ENCODE measurements at regions not wholly inside any gene's neighbourhood (a gene's known extent, or its start where the extent isn't known, plus 50 kb on each side); places are given as distances from the start of the nearest gene placed in this dataset.

DNA sequence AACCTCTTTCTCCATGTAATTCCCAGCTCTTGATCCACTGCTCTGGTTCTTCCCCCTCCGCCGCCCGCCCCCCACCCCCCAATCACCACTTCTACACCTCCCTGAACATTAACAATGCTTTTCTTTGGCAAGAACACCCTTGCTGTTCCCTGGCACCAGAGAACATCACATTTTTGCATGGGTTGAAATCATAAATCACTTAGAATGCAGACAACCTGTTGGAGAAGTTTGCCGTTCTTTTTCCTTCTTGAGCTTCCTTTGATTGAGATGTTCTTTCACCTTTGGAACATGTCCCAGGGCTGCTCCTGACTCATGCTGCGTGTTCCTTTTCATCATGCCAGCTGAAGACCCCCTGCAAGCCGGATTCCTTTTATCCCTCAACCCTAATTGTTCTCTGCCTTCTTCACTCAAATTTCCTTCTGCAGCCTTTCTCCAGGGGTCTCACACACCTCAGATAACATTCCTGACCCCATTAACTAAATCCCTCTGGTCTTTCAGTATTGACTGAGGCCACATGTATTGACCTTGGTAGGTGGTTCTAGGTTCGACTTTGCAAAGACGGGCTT is 294.1 kb upstream of the TMPO start:
- CTCF ChIA-PET = interaction anchor here (1.1 to 1.3 kb wide), 2 partner anchors 7 to 9 kb away, joined by 3 read pairs; no protein-coding TSS in a partner anchor
- BruUV-seq (replicated peaks) = no TSS peak
- H3K27ac Mint-ChIP-seq (ENCODE audit: unreplicated experiment) = no peak overlapping the region
- intact Hi-C loops (cut with micrococcal nuclease; ENCODE audit: unreplicated experiment) = loop anchor here (10.0 kb wide), 1 partner anchor 153 kb away; no protein-coding TSS in a partner anchor
- H3K4me1 Mint-ChIP-seq (ENCODE audit: low read depth, unreplicated experiment) = peaks cover 19% of the 10 kb centered on the region
- no peaks in the 10 kb centered on the region for H3K36me3 Mint-ChIP-seq (ENCODE audit: insufficient read depth, unreplicated experiment)
- H3K9me3 Mint-ChIP-seq (ENCODE audit: low read depth, unreplicated experiment) = no peaks in the 10 kb centered on the region
- no peak for DNase-seq
- TF ChIP-seq, protein P1, sequence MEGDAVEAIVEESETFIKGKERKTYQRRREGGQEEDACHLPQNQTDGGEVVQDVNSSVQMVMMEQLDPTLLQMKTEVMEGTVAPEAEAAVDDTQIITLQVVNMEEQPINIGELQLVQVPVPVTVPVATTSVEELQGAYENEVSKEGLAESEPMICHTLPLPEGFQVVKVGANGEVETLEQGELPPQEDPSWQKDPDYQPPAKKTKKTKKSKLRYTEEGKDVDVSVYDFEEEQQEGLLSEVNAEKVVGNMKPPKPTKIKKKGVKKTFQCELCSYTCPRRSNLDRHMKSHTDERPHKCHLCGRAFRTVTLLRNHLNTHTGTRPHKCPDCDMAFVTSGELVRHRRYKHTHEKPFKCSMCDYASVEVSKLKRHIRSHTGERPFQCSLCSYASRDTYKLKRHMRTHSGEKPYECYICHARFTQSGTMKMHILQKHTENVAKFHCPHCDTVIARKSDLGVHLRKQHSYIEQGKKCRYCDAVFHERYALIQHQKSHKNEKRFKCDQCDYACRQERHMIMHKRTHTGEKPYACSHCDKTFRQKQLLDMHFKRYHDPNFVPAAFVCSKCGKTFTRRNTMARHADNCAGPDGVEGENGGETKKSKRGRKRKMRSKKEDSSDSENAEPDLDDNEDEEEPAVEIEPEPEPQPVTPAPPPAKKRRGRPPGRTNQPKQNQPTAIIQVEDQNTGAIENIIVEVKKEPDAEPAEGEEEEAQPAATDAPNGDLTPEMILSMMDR (IDR thresholded peaks at IDR 0.05; ENCODE audit: unreplicated experiment) = no peak
- no peak overlapping the region for H3K4me3 Mint-ChIP-seq (ENCODE audit: low read depth, unreplicated experiment)
- peaks cover 18% of the 10 kb centered on the region for H3K27me3 Mint-ChIP-seq (ENCODE audit: unreplicated experiment)

DNA sequence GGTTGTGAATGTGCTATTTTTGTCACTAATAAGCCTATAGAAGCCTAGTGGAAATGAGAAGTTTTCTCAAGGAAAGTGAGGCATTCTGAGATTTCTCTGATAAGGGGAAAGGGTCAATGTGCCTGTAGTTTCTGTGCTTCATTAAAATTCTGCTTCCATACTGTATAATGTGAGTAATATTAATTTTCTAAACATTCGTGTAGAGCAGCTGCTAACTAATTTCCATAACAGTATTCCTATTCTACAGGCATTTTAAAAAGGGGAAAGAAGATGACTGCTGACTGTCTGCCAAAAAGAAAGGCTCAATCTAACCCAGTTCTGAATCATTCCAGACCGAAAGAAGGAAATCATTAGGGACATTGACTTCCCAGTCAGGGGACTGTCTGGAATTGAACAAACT is 293.3 kb upstream of the TMPO start:
- no peak overlapping the region for H3K4me3 Mint-ChIP-seq (ENCODE audit: low read depth, unreplicated experiment)
- H3K27ac Mint-ChIP-seq (ENCODE audit: unreplicated experiment) = no peak overlapping the region
- no TSS peak for BruUV-seq (replicated peaks)
- DNase-seq = no peak
- intact Hi-C loops (cut with micrococcal nuclease; ENCODE audit: unreplicated experiment) = loop anchor here (10.0 kb wide), 1 partner anchor 153 kb away; no protein-coding TSS in a partner anchor
- H3K36me3 Mint-ChIP-seq (ENCODE audit: insufficient read depth, unreplicated experiment) = no peaks in the 10 kb centered on the region
- peaks cover 19% of the 10 kb centered on the region for H3K4me1 Mint-ChIP-seq (ENCODE audit: low read depth, unreplicated experiment)
- peaks cover 13% of the 10 kb centered on the region for H3K27me3 Mint-ChIP-seq (ENCODE audit: unreplicated experiment)
- CTCF ChIA-PET = interaction anchor here (0.6 kb wide), 1 partner anchor 31 kb away, joined by 3 read pairs; no protein-coding TSS in a partner anchor
- no peaks in the 10 kb centered on the region for H3K9me3 Mint-ChIP-seq (ENCODE audit: low read depth, unreplicated experiment)
- TF ChIP-seq, protein P1 (IDR thresholded peaks at IDR 0.05; ENCODE audit: unreplicated experiment) = no peak

DNA sequence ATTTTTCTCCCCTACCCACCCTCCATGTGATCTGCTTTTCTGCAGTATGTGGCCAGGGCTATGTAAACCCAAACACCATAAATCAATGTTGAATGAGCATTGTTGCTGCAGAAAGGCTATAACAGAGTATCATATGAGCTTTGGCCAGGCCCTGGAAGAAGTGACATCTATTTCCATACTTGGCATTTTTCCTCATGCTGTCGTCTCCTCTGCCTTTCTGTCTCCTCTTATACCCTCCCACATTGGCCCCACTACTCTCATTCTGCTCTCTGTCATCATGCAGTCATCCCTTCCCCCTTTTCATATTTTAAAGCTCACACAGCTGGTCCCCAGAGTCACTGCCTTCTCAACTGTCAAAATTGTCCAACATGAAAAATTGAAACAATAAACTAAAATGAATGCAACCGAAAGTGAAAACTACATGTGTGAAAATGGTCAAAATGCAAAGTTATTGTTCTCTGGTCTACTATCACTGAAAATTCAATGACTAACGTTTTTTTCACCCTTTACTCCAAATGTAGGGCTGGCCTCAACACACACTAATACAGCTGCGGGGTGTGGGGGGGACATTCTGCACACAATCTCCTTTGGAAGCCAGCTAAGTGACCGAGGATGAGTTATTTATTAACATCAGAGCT is 290.7 kb upstream of the TMPO start:
- Mint-ChIP-seq H3K27ac (ENCODE audit: unreplicated experiment) (no peak overlapping the region), H3K9me3 (ENCODE audit: low read depth, unreplicated experiment) (no peaks in the 10 kb centered on the region), H3K4me3 (ENCODE audit: low read depth, unreplicated experiment) (no peak overlapping the region), H3K36me3 (ENCODE audit: insufficient read depth, unreplicated experiment) (no peaks in the 10 kb centered on the region), H3K4me1 (ENCODE audit: low read depth, unreplicated experiment) (peaks cover 17% of the 10 kb centered on the region), H3K27me3 (ENCODE audit: unreplicated experiment) (peaks cover 13% of the 10 kb centered on the region)
- TF ChIP-seq, protein P1 (IDR thresholded peaks at IDR 0.05; ENCODE audit: unreplicated experiment) = no peak
- no peak for DNase-seq
- CTCF ChIA-PET = no interaction called here
- intact Hi-C loops (cut with micrococcal nuclease; ENCODE audit: unreplicated experiment) = loop anchor here (10.0 kb wide), 1 partner anchor 150 kb away; no protein-coding TSS in a partner anchor
- BruUV-seq (replicated peaks) = no TSS peak

DNA sequence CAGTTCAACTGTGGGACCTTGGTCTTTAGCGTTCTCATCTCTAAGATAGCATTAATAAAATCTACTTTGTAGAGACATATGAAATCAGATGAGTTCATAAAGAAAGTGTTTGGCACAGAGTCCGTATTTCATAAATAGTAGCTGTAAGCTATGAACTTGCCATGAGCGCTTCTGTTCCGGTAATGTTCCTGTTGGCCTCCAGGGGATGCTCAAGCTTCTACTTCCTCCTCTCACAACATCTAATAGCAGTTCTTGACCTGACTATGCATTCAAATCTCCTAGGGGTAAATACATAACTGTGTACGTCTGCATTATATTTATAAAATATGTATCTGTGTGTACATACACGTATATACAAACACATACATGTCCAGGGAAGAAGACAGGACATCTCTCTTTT is 288.2 kb upstream of the TMPO start:
- no TSS peak for BruUV-seq (replicated peaks)
- CTCF ChIA-PET = no interaction called here
- TF ChIP-seq, protein P1 (IDR thresholded peaks at IDR 0.05; ENCODE audit: unreplicated experiment) = no peak
- no peak overlapping the region for H3K27ac Mint-ChIP-seq (ENCODE audit: unreplicated experiment)
- H3K4me3 Mint-ChIP-seq (ENCODE audit: low read depth, unreplicated experiment) = no peak overlapping the region
- no peaks in the 10 kb centered on the region for H3K36me3 Mint-ChIP-seq (ENCODE audit: insufficient read depth, unreplicated experiment)
- intact Hi-C loops (cut with micrococcal nuclease; ENCODE audit: unreplicated experiment) = loop anchor here (10.0 kb wide), 1 partner anchor 148 kb away; no protein-coding TSS in a partner anchor
- peaks cover 9% of the 10 kb centered on the region for H3K4me1 Mint-ChIP-seq (ENCODE audit: low read depth, unreplicated experiment)
- H3K9me3 Mint-ChIP-seq (ENCODE audit: low read depth, unreplicated experiment) = no peaks in the 10 kb centered on the region
- DNase-seq = no peak
- H3K27me3 Mint-ChIP-seq (ENCODE audit: unreplicated experiment) = no peaks in the 10 kb centered on the region
